ENCODE measurements at regions not wholly inside any gene's neighbourhood (a gene's known extent, or its start where the extent isn't known, plus 50 kb on each side); places are given as distances from the start of the nearest gene placed in this dataset.

GRCh38 chr4:77232653-77233052, 75.6 kb downstream of the CCNG2 start:
- TF ChIP-seq EP300 (conservative IDR thresholded peaks at IDR 0.05; ENCODE audit: poor library complexity, severe bottlenecking) (no peak), CTCF (IDR thresholded peaks at IDR 0.05; ENCODE audit: poor library complexity, severe bottlenecking) (no peak), MXI1 (conservative IDR thresholded peaks at IDR 0.05; ENCODE audit: poor library complexity, severe bottlenecking) (no peak)

Data from neural cell (in vitro differentiated cells).